Calu3 (cell line): ENCODE measurements at regions not wholly inside any gene's neighbourhood (a gene's known extent, or its start where the extent isn't known, plus 50 kb on each side); places are given as distances from the start of the nearest gene placed in this dataset.

ENCODE experiments used
- BruUV-seq: library from RNA; stranded (reverse); fragments of 400-500 nt; replicated peaks from 2 replicates; lab custom pipeline; 2021; lab: Mats Ljungman, UMichigan
- CTCF ChIA-PET: fragments of 300-600 bp; sonication (Branson Sonifier 250); formaldehyde crosslinking; loops from one replicate; lab custom pipeline; 2022; ENCODE audit warnings: antibody characterized with exemption; lab: Charles Lee
- DNase-seq: peaks from one replicate; pipeline ENCODE4 v3.0.0; 2022
- H3K27ac Mint-ChIP-seq: one replicate; pipeline ENCODE4 v1.8.0; 2022; ENCODE audit warnings: mixed read lengths; ENCODE audit not compliant: unreplicated experiment
- H3K27me3 Mint-ChIP-seq: one replicate; pipeline ENCODE4 v1.8.0; 2022; ENCODE audit warnings: mixed read lengths; ENCODE audit not compliant: unreplicated experiment
- H3K36me3 Mint-ChIP-seq: one replicate; pipeline ENCODE4 v1.8.0; 2022; ENCODE audit warnings: mild to moderate bottlenecking, moderate library complexity, mixed read lengths; ENCODE audit not compliant: insufficient read depth, unreplicated experiment
- H3K4me1 Mint-ChIP-seq: one replicate; pipeline ENCODE4 v1.8.0; 2022; ENCODE audit warnings: mild to moderate bottlenecking, low read depth, mixed read lengths; ENCODE audit not compliant: unreplicated experiment
- H3K4me3 Mint-ChIP-seq: one replicate; pipeline ENCODE4 v1.8.0; 2022; ENCODE audit warnings: mild to moderate bottlenecking, low read depth, moderate library complexity, mixed read lengths; ENCODE audit not compliant: unreplicated experiment
- H3K9me3 Mint-ChIP-seq: one replicate; pipeline ENCODE4 v1.8.0; 2022; ENCODE audit warnings: low read depth, mixed read lengths; ENCODE audit not compliant: unreplicated experiment
- intact Hi-C: fragments of 100-400 bp; cut with micrococcal nuclease; formaldehyde crosslinking; loops from one replicate; pipeline ENCODE4 v1.10.0; 2022; ENCODE audit not compliant: unreplicated experiment
- TF ChIP-seq, protein P1 (sequence below): fragments of 200-600 bp; IDR thresholded peaks from one replicate; pipeline ENCODE4 v1.8.0; 2022; ENCODE audit warnings: antibody characterized with exemption; ENCODE audit not compliant: unreplicated experiment

DNA sequence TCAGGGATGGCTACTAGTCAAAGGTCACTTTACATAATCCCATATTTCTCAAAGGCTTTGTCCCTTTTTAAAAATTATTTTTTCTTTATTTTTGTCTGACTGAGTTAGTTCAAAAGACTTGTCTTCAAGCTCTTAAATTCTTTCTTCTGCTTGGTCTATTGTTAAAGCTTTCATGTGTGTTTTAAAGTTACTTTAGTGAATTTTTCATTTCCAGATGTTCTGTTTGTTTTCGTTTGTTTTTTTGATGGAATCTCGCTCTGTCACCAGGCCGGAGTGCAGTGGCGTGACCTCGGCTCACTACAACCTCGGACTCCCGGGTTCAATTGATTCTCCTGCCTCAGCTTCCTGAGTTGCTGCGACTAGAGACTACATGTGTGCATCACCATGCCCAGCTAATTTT, 55.0 kb upstream of the SNCAIP start:
- peaks cover 3% of the 10 kb centered on the region for H3K9me3 Mint-ChIP-seq
- intact Hi-C loops: no loop called here
- CTCF ChIA-PET: no interaction called here
- no peaks in the 10 kb centered on the region for H3K36me3 Mint-ChIP-seq
- no peak overlapping the region for H3K4me3 Mint-ChIP-seq
- TF ChIP-seq, protein P1, sequence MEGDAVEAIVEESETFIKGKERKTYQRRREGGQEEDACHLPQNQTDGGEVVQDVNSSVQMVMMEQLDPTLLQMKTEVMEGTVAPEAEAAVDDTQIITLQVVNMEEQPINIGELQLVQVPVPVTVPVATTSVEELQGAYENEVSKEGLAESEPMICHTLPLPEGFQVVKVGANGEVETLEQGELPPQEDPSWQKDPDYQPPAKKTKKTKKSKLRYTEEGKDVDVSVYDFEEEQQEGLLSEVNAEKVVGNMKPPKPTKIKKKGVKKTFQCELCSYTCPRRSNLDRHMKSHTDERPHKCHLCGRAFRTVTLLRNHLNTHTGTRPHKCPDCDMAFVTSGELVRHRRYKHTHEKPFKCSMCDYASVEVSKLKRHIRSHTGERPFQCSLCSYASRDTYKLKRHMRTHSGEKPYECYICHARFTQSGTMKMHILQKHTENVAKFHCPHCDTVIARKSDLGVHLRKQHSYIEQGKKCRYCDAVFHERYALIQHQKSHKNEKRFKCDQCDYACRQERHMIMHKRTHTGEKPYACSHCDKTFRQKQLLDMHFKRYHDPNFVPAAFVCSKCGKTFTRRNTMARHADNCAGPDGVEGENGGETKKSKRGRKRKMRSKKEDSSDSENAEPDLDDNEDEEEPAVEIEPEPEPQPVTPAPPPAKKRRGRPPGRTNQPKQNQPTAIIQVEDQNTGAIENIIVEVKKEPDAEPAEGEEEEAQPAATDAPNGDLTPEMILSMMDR: no peak
- H3K27ac Mint-ChIP-seq: no peak overlapping the region
- H3K27me3 Mint-ChIP-seq: no peaks in the 10 kb centered on the region
- DNase-seq: no peak
- BruUV-seq: no TSS peak
- H3K4me1 Mint-ChIP-seq: no peaks in the 10 kb centered on the region

GRCh38 chr5:122258241-122258640, 53.8 kb upstream of the SNCAIP start:
- no peak for DNase-seq
- no peak overlapping the region for H3K4me3 Mint-ChIP-seq
- CTCF ChIA-PET: interaction anchor here (0.7 kb wide), 1 partner anchor 613 kb away, joined by 3 read pairs; no protein-coding TSS in a partner anchor
- H3K9me3 Mint-ChIP-seq: peaks cover 3% of the 10 kb centered on the region
- H3K36me3 Mint-ChIP-seq: no peaks in the 10 kb centered on the region
- TF ChIP-seq, protein P1: no peak
- no peaks in the 10 kb centered on the region for H3K27me3 Mint-ChIP-seq
- intact Hi-C loops: no loop called here
- no TSS peak for BruUV-seq
- H3K4me1 Mint-ChIP-seq: no peaks in the 10 kb centered on the region
- no peak overlapping the region for H3K27ac Mint-ChIP-seq

- BruUV-seq: no TSS peak
- DNase-seq: no peak
- H3K27me3 Mint-ChIP-seq: no peaks in the 10 kb centered on the region
- CTCF ChIA-PET: interaction anchor here (0.6 to 0.7 kb wide), 2 partner anchors 60 to 613 kb away, joined by 3 read pairs; no protein-coding TSS in a partner anchor
- peaks cover 3% of the 10 kb centered on the region for H3K9me3 Mint-ChIP-seq
- TF ChIP-seq, protein P1: no peak
- no peaks in the 10 kb centered on the region for H3K36me3 Mint-ChIP-seq
- no peak overlapping the region for H3K27ac Mint-ChIP-seq
- intact Hi-C loops: no loop called here
- no peaks in the 10 kb centered on the region for H3K4me1 Mint-ChIP-seq
- H3K4me3 Mint-ChIP-seq: no peak overlapping the region
Measured at GRCh38 chr5:122258840-122259239, 53.2 kb upstream of the SNCAIP start.

DNA sequence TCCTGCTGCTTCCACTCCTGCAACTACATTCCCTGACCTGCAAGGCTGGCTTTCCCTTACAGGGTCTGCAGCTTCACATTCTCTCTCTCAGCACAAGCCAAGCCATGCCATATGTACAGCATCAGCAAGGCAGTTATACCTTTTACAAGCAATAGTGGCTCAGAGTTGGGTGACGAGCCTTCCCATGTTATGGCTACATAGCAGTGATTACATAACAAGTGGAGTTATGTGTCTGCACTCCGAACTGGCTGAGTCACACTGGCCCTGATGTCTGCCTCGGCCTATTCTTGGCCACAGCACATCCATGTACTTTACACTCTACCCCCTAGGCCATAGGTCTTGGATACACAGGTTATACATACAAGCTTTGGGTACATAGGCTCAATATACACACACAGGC, 52.0 kb upstream of the SNCAIP start:
- no peak overlapping the region for H3K27ac Mint-ChIP-seq
- no peaks in the 10 kb centered on the region for H3K36me3 Mint-ChIP-seq
- intact Hi-C loops: no loop called here
- no TSS peak for BruUV-seq
- H3K9me3 Mint-ChIP-seq: peaks cover 3% of the 10 kb centered on the region
- peak; percentile 24 for DNase-seq
- H3K4me1 Mint-ChIP-seq: no peaks in the 10 kb centered on the region
- no peaks in the 10 kb centered on the region for H3K27me3 Mint-ChIP-seq
- H3K4me3 Mint-ChIP-seq: no peak overlapping the region
- CTCF ChIA-PET: interaction anchor here (0.6 kb wide), 1 partner anchor 256 kb away, joined by 3 read pairs; no protein-coding TSS in a partner anchor
- TF ChIP-seq, protein P1: no peak
